ENCODE measurements at regions not wholly inside any gene's neighbourhood (a gene's known extent, or its start where the extent isn't known, plus 50 kb on each side); places are given as distances from the start of the nearest gene placed in this dataset.

DNA sequence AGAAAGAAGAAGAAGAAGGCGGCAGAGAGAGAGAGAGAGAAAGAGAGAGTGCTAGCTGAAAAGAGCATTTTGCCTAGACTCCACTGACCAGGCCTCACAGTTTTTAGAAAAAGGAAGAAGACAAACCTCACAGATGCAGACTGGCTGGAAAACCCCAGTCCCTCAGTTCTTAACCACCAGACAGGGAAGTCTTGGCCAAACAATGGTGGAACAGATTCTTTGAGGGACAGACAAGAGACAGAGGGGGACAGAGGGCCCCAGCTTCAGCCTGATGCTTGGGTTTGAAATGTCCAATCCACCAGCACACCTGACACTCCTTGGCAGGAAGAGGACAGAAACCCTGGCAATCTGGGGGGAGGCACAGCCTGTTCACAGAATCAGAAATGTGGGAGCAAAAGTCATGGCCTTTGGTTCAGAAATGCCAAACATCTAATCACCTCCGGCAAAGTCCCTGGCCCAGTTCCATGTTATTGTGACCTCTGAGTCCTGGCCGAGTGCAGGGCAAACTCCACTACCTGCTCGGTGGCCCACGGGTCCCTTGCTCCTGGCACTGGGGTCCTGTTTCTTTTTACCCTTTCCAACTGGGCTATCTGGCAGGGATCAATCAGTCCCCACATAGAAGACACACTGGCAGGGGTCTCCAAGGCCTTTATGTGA, 235.2 kb downstream of the LY86 start:
- Histone ChIP-seq H3K36me3 (ENCODE audit: control insufficient read depth, insufficient read depth, low read length) (no peaks in the 10 kb centered on the region), H3K4me3 (replicated peaks; ENCODE audit: low read depth, low read length) (no peak overlapping the region), H3K27me3 (replicated peaks; ENCODE audit: control insufficient read depth, insufficient read depth, low read length) (no peaks in the 10 kb centered on the region)
- TF ChIP-seq, protein P1, sequence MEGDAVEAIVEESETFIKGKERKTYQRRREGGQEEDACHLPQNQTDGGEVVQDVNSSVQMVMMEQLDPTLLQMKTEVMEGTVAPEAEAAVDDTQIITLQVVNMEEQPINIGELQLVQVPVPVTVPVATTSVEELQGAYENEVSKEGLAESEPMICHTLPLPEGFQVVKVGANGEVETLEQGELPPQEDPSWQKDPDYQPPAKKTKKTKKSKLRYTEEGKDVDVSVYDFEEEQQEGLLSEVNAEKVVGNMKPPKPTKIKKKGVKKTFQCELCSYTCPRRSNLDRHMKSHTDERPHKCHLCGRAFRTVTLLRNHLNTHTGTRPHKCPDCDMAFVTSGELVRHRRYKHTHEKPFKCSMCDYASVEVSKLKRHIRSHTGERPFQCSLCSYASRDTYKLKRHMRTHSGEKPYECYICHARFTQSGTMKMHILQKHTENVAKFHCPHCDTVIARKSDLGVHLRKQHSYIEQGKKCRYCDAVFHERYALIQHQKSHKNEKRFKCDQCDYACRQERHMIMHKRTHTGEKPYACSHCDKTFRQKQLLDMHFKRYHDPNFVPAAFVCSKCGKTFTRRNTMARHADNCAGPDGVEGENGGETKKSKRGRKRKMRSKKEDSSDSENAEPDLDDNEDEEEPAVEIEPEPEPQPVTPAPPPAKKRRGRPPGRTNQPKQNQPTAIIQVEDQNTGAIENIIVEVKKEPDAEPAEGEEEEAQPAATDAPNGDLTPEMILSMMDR (IDR thresholded peaks at IDR 0.05; ENCODE audit: insufficient read depth, low read length, poor library complexity, severe bottlenecking), result no peak
- DNase-seq (ENCODE audit: extremely low read depth, insufficient read length), result no peak

GRCh38 chr6:6824381-6824780, 235.9 kb downstream of the LY86 start:
- Histone ChIP-seq H3K27me3 (replicated peaks; ENCODE audit: control insufficient read depth, insufficient read depth, low read length) (no peaks in the 10 kb centered on the region), H3K4me3 (replicated peaks; ENCODE audit: low read depth, low read length) (no peak overlapping the region), H3K36me3 (ENCODE audit: control insufficient read depth, insufficient read depth, low read length) (no peaks in the 10 kb centered on the region)
- TF ChIP-seq, protein P1 (IDR thresholded peaks at IDR 0.05; ENCODE audit: insufficient read depth, low read length, poor library complexity, severe bottlenecking), result no peak
- DNase-seq (ENCODE audit: extremely low read depth, insufficient read length), result no peak

DNA sequence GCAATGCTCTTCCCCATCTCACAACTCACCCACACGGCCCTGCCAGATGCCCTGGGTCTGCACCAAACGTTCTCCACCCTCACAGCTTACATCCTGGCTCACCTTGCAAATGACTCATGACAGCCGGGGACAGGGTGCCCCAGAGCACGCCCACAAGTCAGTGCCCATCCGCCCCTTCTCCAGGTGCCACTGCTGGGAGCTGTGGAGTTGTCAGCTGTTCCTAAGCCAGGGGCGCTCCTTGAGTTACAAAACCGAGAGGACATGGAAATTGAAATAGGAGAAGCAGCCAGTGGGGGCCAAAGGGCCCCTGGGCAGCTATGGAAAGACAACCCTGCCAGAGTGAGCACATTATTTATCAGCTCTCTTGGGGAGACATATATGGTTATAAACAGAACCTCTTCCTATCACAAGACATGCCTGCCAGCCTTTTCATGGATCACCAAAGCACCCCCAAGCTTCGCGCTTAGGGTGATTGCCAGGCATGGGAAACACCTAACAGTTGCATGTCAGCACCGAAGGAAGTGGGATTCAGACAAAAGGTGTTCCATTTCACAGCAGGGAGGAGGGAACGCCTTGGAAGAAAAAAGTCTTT, 236.8 kb downstream of the LY86 start:
- no peak for DNase-seq (ENCODE audit: extremely low read depth, insufficient read length)
- Histone ChIP-seq H3K4me3 (replicated peaks; ENCODE audit: low read depth, low read length) (no peak overlapping the region), H3K36me3 (ENCODE audit: control insufficient read depth, insufficient read depth, low read length) (no peaks in the 10 kb centered on the region), H3K27me3 (replicated peaks; ENCODE audit: control insufficient read depth, insufficient read depth, low read length) (no peaks in the 10 kb centered on the region)
- TF ChIP-seq, protein P1 (IDR thresholded peaks at IDR 0.05; ENCODE audit: insufficient read depth, low read length, poor library complexity, severe bottlenecking), result no peak

DNA sequence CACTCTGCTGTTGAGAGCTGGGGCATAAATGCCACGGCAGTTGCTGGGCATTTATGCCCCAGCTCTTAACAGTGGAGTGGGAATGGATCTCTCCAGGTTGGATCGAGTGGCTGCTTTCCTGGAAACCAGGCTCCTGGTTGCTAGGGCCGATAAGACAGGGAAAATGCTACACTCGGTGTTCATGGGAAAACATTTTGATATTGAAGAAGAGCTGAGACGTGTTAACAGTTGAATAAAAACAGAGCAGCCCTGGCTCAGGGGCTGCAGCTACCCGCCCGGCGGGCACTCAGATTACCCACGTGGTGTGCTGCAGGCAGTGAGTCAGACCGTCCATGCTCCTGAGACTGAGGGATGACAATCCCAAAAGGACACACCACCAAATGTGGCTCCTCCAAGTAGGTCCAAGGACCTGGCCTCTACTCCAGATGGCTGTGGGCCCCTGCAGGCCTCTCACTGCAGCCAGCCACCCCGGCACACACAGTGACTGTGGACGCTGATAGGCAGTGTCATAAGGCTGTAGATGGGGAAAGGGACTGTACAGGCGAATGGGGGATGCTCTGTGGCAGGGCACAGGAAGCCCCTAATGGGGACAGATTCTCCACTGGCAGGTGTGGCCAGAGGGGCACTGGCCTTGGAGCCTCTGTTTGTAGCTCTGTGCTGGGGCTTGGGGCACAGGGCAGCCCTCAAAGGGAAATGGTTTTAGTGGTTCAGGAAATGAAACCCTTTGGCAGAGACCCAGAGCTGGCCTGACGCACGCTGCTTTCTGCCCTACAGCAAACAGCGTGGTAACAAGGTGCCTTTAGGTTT, 237.8 kb downstream of the LY86 start:
- TF ChIP-seq, protein P1 (IDR thresholded peaks at IDR 0.05; ENCODE audit: insufficient read depth, low read length, poor library complexity, severe bottlenecking), result no peak
- no peak overlapping the region for H3K4me3 ChIP-seq (replicated peaks; ENCODE audit: low read depth, low read length)
- H3K27me3 ChIP-seq (replicated peaks; ENCODE audit: control insufficient read depth, insufficient read depth, low read length), result no peaks in the 10 kb centered on the region
- DNase-seq (ENCODE audit: extremely low read depth, insufficient read length), result peak; percentile 60
- no peaks in the 10 kb centered on the region for H3K36me3 ChIP-seq (ENCODE audit: control insufficient read depth, insufficient read depth, low read length)

- TF ChIP-seq, protein P1 (IDR thresholded peaks at IDR 0.05; ENCODE audit: insufficient read depth, low read length, poor library complexity, severe bottlenecking), result no peak
- Histone ChIP-seq H3K36me3 (ENCODE audit: control insufficient read depth, insufficient read depth, low read length) (no peaks in the 10 kb centered on the region), H3K27me3 (replicated peaks; ENCODE audit: control insufficient read depth, insufficient read depth, low read length) (no peaks in the 10 kb centered on the region), H3K4me3 (replicated peaks; ENCODE audit: low read depth, low read length) (no peak overlapping the region)
- DNase-seq (ENCODE audit: extremely low read depth, insufficient read length), result no peak
These were observed 238.4 kb downstream of the LY86 start for GRCh38 chr6:6826961-6827360.
